SK-N-SH treated with all-trans-retinoic acid at 6 μM for 48 hours (cell line): ENCODE measurements at regions not wholly inside any gene's neighbourhood (a gene's known extent, or its start where the extent isn't known, plus 50 kb on each side); places are given as distances from the start of the nearest gene placed in this dataset.

Experiments used
- ATAC-seq: fragments of 200-7000 bp; cut with Tn5 transposase; 3 replicates; pipeline ENCODE4 v1.9.1; 2020; ENCODE audit warnings: mild to moderate bottlenecking, moderate library complexity
- CSDC2 ChIP-seq: fragments of 250-450 bp; sonication (Bioruptor Pico); IDR thresholded peaks from 2 replicates; pipeline ENCODE4 v1.5.0; 2020; ENCODE audit warnings: mild to moderate bottlenecking, moderate library complexity
- ESRRG ChIP-seq: fragments of 250-450 bp; sonication (Bioruptor Pico); IDR thresholded peaks from 2 replicates; pipeline ENCODE4 v1.6.1; 2021; ENCODE audit warnings: mild to moderate bottlenecking
- GLIS3 ChIP-seq: fragments of 250-450 bp; sonication (Bioruptor Pico); IDR thresholded peaks from 2 replicates; pipeline ENCODE4 v1.5.0; 2020; ENCODE audit warnings: mild to moderate bottlenecking, moderate library complexity
- ISL1 ChIP-seq: fragments of 250-450 bp; sonication (Bioruptor Pico); IDR thresholded peaks from 2 replicates; pipeline ENCODE4 v2.1.2; 2022; ENCODE audit warnings: mild to moderate bottlenecking, moderate library complexity
- OSR1 ChIP-seq: fragments of 250-450 bp; sonication (Bioruptor Pico); IDR thresholded peaks from 2 replicates; pipeline ENCODE4 v1.8.0; 2022; ENCODE audit warnings: moderate library complexity, mild to moderate bottlenecking, inconsistent platforms
- PPARA ChIP-seq: fragments of 250-450 bp; sonication (Bioruptor Pico); IDR thresholded peaks from 2 replicates; pipeline ENCODE4 v1.5.0; 2020; ENCODE audit warnings: mild to moderate bottlenecking, borderline replicate concordance
- SNAI2 ChIP-seq: fragments of 250-450 bp; sonication (Bioruptor Pico); IDR thresholded peaks from 2 replicates; pipeline ENCODE4 v1.5.0; 2020; ENCODE audit warnings: mild to moderate bottlenecking, moderate library complexity
- TCF4 ChIP-seq: fragments of 250-450 bp; sonication (Bioruptor Pico); IDR thresholded peaks from 2 replicates; pipeline ENCODE4 v1.8.0; 2021; ENCODE audit warnings: mild to moderate bottlenecking, moderate library complexity, borderline replicate concordance
- TOX ChIP-seq: fragments of 250-450 bp; sonication (Bioruptor Pico); IDR thresholded peaks from 2 replicates; pipeline ENCODE4 v1.8.0; 2021; ENCODE audit warnings: mild to moderate bottlenecking, moderate library complexity, borderline replicate concordance
- ZC3H10 ChIP-seq: fragments of 250-450 bp; sonication (Bioruptor Pico); IDR thresholded peaks from 2 replicates; pipeline ENCODE4 v1.5.1; 2021; ENCODE audit warnings: mild to moderate bottlenecking, moderate library complexity
- ZNF565 ChIP-seq: fragments of 450-650 bp; formaldehyde crosslinking; conservative IDR thresholded peaks from 2 replicates; pipeline ENCODE4 v1.5.0; 2020; ENCODE audit warnings: low read depth, mild to moderate bottlenecking, moderate library complexity
- ZNF70 ChIP-seq: fragments of 450-650 bp; formaldehyde crosslinking; IDR thresholded peaks from 2 replicates; pipeline ENCODE4 v1.5.0; 2020; ENCODE audit warnings: mild to moderate bottlenecking, moderate library complexity
- ZNF8 ChIP-seq: fragments of 450-650 bp; formaldehyde crosslinking; IDR thresholded peaks from 2 replicates; pipeline ENCODE4 v1.5.0; 2020; ENCODE audit warnings: mild to moderate bottlenecking, moderate library complexity
- TF ChIP-seq, protein P1 (sequence below): fragments of 250-450 bp; sonication (Bioruptor Pico); IDR thresholded peaks from 2 replicates; pipeline ENCODE4 v1.8.0; 2021; ENCODE audit warnings: low read depth, mild to moderate bottlenecking, moderate library complexity, borderline replicate concordance
- TF ChIP-seq, protein P2 (sequence below): fragments of 250-450 bp; sonication (Bioruptor Pico); IDR thresholded peaks from 2 replicates; pipeline ENCODE4 v1.5.1; 2021; ENCODE audit warnings: mild to moderate bottlenecking, moderate library complexity
- TF ChIP-seq, protein P3 (sequence below): fragments of 250-450 bp; sonication (Bioruptor Pico); IDR thresholded peaks from 2 replicates; pipeline ENCODE4 v1.5.1; 2020; ENCODE audit warnings: low read depth, mild to moderate bottlenecking, moderate library complexity
- TF ChIP-seq, protein P4 (sequence below): fragments of 250-450 bp; sonication (Bioruptor Pico); IDR thresholded peaks from 2 replicates; pipeline ENCODE4 v1.5.0; 2020; ENCODE audit warnings: mild to moderate bottlenecking, moderate library complexity

DNA sequence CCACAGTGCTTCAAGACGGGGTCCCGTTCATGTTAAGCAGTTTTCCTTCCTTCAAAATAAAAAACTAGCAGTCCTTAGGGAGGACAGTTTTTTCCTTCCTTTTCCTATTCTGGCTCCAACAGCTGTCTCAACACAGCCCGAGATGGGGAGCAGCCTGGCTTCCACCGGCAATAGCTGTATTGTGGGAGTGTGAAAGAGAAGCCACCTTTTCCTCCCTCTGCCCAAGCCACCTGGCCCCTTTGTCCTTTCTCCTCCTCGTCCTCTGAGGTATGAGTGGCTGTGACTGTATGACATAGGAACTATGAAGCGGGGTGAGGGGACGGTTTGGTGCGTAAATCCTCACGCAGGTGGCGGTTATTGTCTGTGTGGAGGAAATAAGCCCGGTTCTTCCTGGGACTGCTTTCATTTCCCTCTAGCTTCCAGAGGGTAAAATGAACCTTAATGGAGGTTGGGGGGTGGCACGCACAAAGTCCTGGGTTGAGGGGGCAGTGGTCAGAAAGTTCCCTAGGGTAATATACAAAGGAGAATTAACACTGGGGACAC, 292.0 kb upstream of the DMRT1 start:
- TF ChIP-seq PPARA (CRISPR knock-in tag), result no peak
- no peak for TF ChIP-seq TCF4
- no peak for TF ChIP-seq GLIS3
- TF ChIP-seq ZNF8, result no peak
- TF ChIP-seq, protein P1, sequence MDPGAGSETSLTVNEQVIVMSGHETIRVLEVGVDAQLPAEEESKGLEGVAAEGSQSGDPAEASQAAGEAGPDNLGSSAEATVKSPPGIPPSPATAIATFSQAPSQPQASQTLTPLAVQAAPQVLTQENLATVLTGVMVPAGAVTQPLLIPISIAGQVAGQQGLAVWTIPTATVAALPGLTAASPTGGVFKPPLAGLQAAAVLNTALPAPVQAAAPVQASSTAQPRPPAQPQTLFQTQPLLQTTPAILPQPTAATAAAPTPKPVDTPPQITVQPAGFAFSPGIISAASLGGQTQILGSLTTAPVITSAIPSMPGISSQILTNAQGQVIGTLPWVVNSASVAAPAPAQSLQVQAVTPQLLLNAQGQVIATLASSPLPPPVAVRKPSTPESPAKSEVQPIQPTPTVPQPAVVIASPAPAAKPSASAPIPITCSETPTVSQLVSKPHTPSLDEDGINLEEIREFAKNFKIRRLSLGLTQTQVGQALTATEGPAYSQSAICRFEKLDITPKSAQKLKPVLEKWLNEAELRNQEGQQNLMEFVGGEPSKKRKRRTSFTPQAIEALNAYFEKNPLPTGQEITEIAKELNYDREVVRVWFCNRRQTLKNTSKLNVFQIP (CRISPR knock-in tag), result no peak
- TF ChIP-seq, protein P2, sequence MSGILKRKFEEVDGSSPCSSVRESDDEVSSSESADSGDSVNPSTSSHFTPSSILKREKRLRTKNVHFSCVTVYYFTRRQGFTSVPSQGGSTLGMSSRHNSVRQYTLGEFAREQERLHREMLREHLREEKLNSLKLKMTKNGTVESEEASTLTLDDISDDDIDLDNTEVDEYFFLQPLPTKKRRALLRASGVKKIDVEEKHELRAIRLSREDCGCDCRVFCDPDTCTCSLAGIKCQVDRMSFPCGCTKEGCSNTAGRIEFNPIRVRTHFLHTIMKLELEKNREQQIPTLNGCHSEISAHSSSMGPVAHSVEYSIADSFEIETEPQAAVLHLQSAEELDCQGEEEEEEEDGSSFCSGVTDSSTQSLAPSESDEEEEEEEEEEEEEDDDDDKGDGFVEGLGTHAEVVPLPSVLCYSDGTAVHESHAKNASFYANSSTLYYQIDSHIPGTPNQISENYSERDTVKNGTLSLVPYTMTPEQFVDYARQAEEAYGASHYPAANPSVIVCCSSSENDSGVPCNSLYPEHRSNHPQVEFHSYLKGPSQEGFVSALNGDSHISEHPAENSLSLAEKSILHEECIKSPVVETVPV (CRISPR knock-in tag), result no peak
- no peak for TF ChIP-seq TOX (CRISPR knock-in tag)
- TF ChIP-seq, all 23 proteins: peak for 0
- no peak for ATAC-seq

DNA sequence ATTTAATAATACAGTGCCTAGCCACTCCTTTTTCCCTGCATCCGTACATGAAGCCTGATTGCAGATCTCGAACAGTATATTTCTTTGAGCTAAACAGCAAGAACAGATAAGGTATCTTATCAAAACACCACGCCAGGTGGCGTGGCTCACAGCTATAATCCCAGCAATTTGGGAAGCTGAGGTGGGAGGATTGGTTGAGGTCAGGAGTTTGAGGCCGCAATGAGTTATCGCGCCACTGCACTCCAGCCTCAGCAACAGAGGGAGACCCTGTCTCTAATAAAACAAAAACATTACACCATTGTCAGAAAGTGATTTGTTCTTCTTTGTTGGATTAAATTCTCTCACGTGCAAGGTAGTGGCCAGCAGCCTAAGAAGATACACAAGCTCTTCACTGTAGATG, 291.2 kb upstream of the DMRT1 start:
- TF ChIP-seq ZNF565 (CRISPR knock-in tag), result no peak
- no peak for TF ChIP-seq SNAI2 (CRISPR knock-in tag)
- no peak for TF ChIP-seq OSR1 (CRISPR knock-in tag)
- TF ChIP-seq, protein P2 (CRISPR knock-in tag), result no peak
- TF ChIP-seq, protein P3, sequence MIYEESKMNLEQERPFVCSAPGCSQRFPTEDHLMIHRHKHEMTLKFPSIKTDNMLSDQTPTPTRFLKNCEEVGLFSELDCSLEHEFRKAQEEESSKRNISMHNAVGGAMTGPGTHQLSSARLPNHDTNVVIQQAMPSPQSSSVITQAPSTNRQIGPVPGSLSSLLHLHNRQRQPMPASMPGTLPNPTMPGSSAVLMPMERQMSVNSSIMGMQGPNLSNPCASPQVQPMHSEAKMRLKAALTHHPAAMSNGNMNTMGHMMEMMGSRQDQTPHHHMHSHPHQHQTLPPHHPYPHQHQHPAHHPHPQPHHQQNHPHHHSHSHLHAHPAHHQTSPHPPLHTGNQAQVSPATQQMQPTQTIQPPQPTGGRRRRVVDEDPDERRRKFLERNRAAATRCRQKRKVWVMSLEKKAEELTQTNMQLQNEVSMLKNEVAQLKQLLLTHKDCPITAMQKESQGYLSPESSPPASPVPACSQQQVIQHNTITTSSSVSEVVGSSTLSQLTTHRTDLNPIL (CRISPR knock-in tag), result no peak
- no peak for ATAC-seq

DNA sequence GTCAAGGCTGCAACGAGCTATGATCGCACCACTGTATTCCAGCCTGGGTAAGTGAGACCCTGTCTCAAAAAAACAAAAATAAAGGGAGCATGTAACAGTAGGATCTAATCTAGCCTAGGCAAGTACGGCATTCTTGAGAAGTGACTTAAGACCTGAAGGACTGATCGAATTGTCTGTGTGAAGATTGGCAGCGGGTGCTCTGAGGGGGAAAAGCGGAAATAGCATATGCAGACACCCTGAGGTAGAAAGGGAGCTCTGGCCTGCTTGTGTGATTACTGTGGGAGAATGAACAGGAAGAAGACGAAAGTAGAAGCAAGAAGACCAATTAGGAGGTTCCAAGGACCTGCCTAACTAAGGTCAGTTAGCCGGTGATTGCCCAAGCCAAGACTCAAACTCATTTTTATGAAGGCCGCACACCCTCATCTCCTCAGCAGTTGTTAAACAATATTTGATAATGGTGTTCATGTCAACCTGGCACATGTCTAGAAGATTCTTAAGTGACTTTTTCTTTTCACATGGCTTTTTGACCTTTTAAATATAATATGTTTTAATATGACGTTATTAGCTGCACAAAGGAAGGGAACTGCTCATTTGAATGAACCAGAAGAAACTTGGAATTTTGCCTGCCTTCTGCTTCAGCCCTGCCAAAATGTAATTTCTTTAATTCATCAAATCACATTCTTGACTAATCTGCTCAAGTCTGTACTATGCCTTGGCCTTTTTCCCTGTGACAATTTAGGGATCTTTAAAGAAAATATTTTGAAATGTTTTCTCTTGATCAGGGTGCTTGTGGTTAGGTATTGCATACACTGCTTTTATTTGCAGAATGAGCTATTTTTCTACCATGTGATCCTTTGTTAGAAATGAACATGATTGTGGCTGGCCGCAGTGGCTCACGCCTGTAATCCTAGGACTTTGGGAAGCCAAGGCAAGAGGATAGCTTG, 289.2 kb upstream of the DMRT1 start:
- TF ChIP-seq, protein P3 (CRISPR knock-in tag), result no peak
- no peak for TF ChIP-seq ESRRG (CRISPR knock-in tag)
- TF ChIP-seq TOX (CRISPR knock-in tag), result no peak
- TF ChIP-seq ISL1 (CRISPR knock-in tag), result no peak
- no peak for TF ChIP-seq ZNF70 (CRISPR knock-in tag)
- TF ChIP-seq OSR1 (CRISPR knock-in tag), result no peak
- TF ChIP-seq, protein P4, sequence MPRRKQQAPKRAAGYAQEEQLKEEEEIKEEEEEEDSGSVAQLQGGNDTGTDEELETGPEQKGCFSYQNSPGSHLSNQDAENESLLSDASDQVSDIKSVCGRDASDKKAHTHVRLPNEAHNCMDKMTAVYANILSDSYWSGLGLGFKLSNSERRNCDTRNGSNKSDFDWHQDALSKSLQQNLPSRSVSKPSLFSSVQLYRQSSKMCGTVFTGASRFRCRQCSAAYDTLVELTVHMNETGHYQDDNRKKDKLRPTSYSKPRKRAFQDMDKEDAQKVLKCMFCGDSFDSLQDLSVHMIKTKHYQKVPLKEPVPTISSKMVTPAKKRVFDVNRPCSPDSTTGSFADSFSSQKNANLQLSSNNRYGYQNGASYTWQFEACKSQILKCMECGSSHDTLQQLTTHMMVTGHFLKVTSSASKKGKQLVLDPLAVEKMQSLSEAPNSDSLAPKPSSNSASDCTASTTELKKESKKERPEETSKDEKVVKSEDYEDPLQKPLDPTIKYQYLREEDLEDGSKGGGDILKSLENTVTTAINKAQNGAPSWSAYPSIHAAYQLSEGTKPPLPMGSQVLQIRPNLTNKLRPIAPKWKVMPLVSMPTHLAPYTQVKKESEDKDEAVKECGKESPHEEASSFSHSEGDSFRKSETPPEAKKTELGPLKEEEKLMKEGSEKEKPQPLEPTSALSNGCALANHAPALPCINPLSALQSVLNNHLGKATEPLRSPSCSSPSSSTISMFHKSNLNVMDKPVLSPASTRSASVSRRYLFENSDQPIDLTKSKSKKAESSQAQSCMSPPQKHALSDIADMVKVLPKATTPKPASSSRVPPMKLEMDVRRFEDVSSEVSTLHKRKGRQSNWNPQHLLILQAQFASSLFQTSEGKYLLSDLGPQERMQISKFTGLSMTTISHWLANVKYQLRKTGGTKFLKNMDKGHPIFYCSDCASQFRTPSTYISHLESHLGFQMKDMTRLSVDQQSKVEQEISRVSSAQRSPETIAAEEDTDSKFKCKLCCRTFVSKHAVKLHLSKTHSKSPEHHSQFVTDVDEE (CRISPR knock-in tag), result no peak
- TF ChIP-seq ZC3H10, result no peak
- TF ChIP-seq GLIS3, result no peak
- no peak for TF ChIP-seq CSDC2 (CRISPR knock-in tag)
- TF ChIP-seq PPARA (CRISPR knock-in tag), result no peak

More for the DNA sequence above, 289.2 kb upstream of the DMRT1 start:
- no peak for ATAC-seq
